Tibial artery (tissue), 4 donors: ENCODE measurements at regions not wholly inside any gene's neighbourhood (a gene's known extent, or its start where the extent isn't known, plus 50 kb on each side); places are given as distances from the start of the nearest gene placed in this dataset.
"Not testable (repeated sequence)": the region's sequence is repeated elsewhere in the genome, so short reads cannot be mapped to it uniquely, and the experiment has no call there.

ENCODE experiments used
- DNase-seq, 2 donors: peaks; one replicate each; pipeline ENCODE4 v3.0.0-alpha.2; 2019
- H3K27ac ChIP-seq, 2 donors: fragments of 200-600 bp; sonication (generic) in 1 of 2; 1 replicate in 1 of 2; 2 replicates in 1 of 2; pipeline ENCODE4 v1.5.1; 2018 to 2019; ENCODE audit warnings: mild to moderate bottlenecking in 1 of 2
- H3K27me3 ChIP-seq, 2 donors: fragments of 200-600 bp; sonication (generic) in 1 of 2; one replicate each; pipeline versions ENCODE4 v1.5.1 to v1.6.0; 2016 to 2019
- H3K36me3 ChIP-seq, 3 donors: fragments of 200-600 bp; sonication (generic) in 2 of 3; one replicate each; pipeline ENCODE4 v1.5.1; 2016 to 2019; ENCODE audit warnings: mild to moderate bottlenecking in 2 of 3
- H3K4me1 ChIP-seq, 4 donors: fragments of 200-600 bp; sonication (generic) in 2 of 4; 1 replicate in 3 of 4; 2 replicates in 1 of 4; pipeline ENCODE4 v1.5.1; 2016 to 2019
- H3K4me3 ChIP-seq, 2 donors: fragments of 200-600 bp; sonication (generic) in 1 of 2; 1 replicate in 1 of 2; 2 replicates in 1 of 2; pipeline ENCODE4 v1.5.1; 2018 to 2019; ENCODE audit warnings: mild to moderate bottlenecking in 2 of 2
- H3K9me3 ChIP-seq, 3 donors: fragments of 200-600 bp; sonication (generic) in 1 of 3; one replicate each; pipeline ENCODE4 v1.5.1; 2016 to 2019
- CTCF ChIP-seq, 2 experiments: fragments of 200-600 bp in 1 of 2; fragments of 450-650 bp in 1 of 2; IDR thresholded peaks; one replicate each; pipeline ENCODE4 v1.5.1; 2017 to 2019; ENCODE audit warnings: antibody characterized with exemption in 2 of 2, mild to moderate bottlenecking in 1 of 2, moderate library complexity in 1 of 2
- intact Hi-C: fragments of 100-400 bp; cut with DNase I; formaldehyde crosslinking; loops from one replicate; pipeline ENCODE4 v1.15.0; 2023; ENCODE audit warnings: low total_unique reads

GRCh38 chr5:28391277-28391676 is 1352.9 kb upstream of the CDH9 start:
- DNase-seq: no peak
- no peak for TF ChIP-seq CTCF (IDR thresholded peaks at IDR 0.05)
- Histone ChIP-seq H3K36me3 (no peaks in the 10 kb centered on the region), H3K27me3 (no peaks in the 10 kb centered on the region), H3K4me3 (no peak overlapping the region), H3K9me3 (no peaks in the 10 kb centered on the region), H3K4me1 (no peaks in the 10 kb centered on the region), H3K27ac (no peak overlapping the region)
- intact Hi-C loops: no loop called here

GRCh38 chr5:28390341-28390740 is 1352.0 kb upstream of the CDH9 start:
- no peaks in the 10 kb centered on the region for H3K4me1 ChIP-seq
- no peak overlapping the region for H3K27ac ChIP-seq
- no peaks in the 10 kb centered on the region for H3K36me3 ChIP-seq
- no peak for TF ChIP-seq CTCF (IDR thresholded peaks at IDR 0.05)
- H3K9me3 ChIP-seq: no peaks in the 10 kb centered on the region
- DNase-seq: no peak
- H3K27me3 ChIP-seq: no peaks in the 10 kb centered on the region
- no peak overlapping the region for H3K4me3 ChIP-seq
- intact Hi-C loops: no loop called here

- H3K4me3 ChIP-seq, H3K36me3 ChIP-seq, intact Hi-C loops, H3K27ac ChIP-seq, DNase-seq, H3K9me3 ChIP-seq, H3K4me1 ChIP-seq, H3K27me3 ChIP-seq: not testable (repeated sequence)
Measured at GRCh38 chr5:28389727-28390126, 1351.3 kb upstream of the CDH9 start.

- TF ChIP-seq CTCF (IDR thresholded peaks at IDR 0.05): no peak
- no peak overlapping the region for H3K4me3 ChIP-seq
- no peaks in the 10 kb centered on the region for H3K9me3 ChIP-seq
- no peaks in the 10 kb centered on the region for H3K27me3 ChIP-seq
- DNase-seq: no peak
- H3K27ac ChIP-seq: no peak overlapping the region
- intact Hi-C loops: no loop called here
- no peaks in the 10 kb centered on the region for H3K36me3 ChIP-seq
- H3K4me1 ChIP-seq: no peaks in the 10 kb centered on the region
Measured at GRCh38 chr5:28388428-28388827, 1350.0 kb upstream of the CDH9 start.

GRCh38 chr5:28386712-28387111 is 1348.3 kb upstream of the CDH9 start:
- no peak for TF ChIP-seq CTCF (IDR thresholded peaks at IDR 0.05)
- no peaks in the 10 kb centered on the region for H3K9me3 ChIP-seq
- no peaks in the 10 kb centered on the region for H3K4me1 ChIP-seq
- no peak overlapping the region for H3K4me3 ChIP-seq
- no peak for DNase-seq
- H3K27ac ChIP-seq: no peak overlapping the region
- no peaks in the 10 kb centered on the region for H3K36me3 ChIP-seq
- intact Hi-C loops: no loop called here
- no peaks in the 10 kb centered on the region for H3K27me3 ChIP-seq

- Histone ChIP-seq H3K9me3 (no peaks in the 10 kb centered on the region), H3K4me1 (no peaks in the 10 kb centered on the region), H3K27me3 (no peaks in the 10 kb centered on the region), H3K4me3 (no peak overlapping the region), H3K27ac (no peak overlapping the region), H3K36me3 (no peaks in the 10 kb centered on the region)
- TF ChIP-seq CTCF (IDR thresholded peaks at IDR 0.05): no peak
- no peak for DNase-seq
- intact Hi-C loops: no loop called here
Measured at GRCh38 chr5:28380167-28380566, 1341.8 kb upstream of the CDH9 start.
